GM19468 (cell line): ENCODE measurements at regions not wholly inside any gene's neighbourhood (a gene's known extent, or its start where the extent isn't known, plus 50 kb on each side); places are given as distances from the start of the nearest gene placed in this dataset.

ENCODE experiments used
- ATAC-seq: cut with Tn5 transposase; IDR thresholded peaks from one replicate; pipeline ENCODE4 v1.9.1; 2021; ENCODE audit warnings: mild to moderate bottlenecking, moderate library complexity, moderate number of reproducible peaks; ENCODE audit not compliant: unreplicated experiment; ENCODE audit errors: extremely low read depth

GRCh38 chr4:81904121-81904520 is 432.4 kb upstream of the RASGEF1B start:
- ATAC-seq, result no peak

- no peak for ATAC-seq
Observed at GRCh38 chr4:81903212-81903611, 431.5 kb upstream of the RASGEF1B start.

GRCh38 chr4:81898862-81899504 is 427.3 kb upstream of the RASGEF1B start:
- no peak for ATAC-seq

- ATAC-seq, result no peak
Observed at GRCh38 chr4:81896936-81897335, 425.2 kb upstream of the RASGEF1B start.

- ATAC-seq, result no peak
Observed at GRCh38 chr4:81891005-81891996, 419.6 kb upstream of the RASGEF1B start.

- ATAC-seq, result no peak
Observed at GRCh38 chr4:81884986-81885385, 413.3 kb upstream of the RASGEF1B start.

GRCh38 chr4:81883530-81884450 is 412.1 kb upstream of the RASGEF1B start:
- no peak for ATAC-seq

- ATAC-seq, result no peak
Observed at GRCh38 chr4:81883004-81883403, 411.3 kb upstream of the RASGEF1B start.

- ATAC-seq, result no peak
Observed at GRCh38 chr4:81881855-81882621, 410.3 kb upstream of the RASGEF1B start.

- ATAC-seq, result no peak
Observed at GRCh38 chr4:81876106-81876505, 404.4 kb upstream of the RASGEF1B start.

GRCh38 chr4:81874661-81875515 is 403.2 kb upstream of the RASGEF1B start:
- ATAC-seq, result no peak

GRCh38 chr4:81870275-81870674 is 398.6 kb upstream of the RASGEF1B start:
- ATAC-seq, result no peak

- no peak for ATAC-seq
Observed at GRCh38 chr4:81860111-81860510, 388.4 kb upstream of the RASGEF1B start.

- ATAC-seq, result no peak
Observed at GRCh38 chr4:81854406-81854805, 382.7 kb upstream of the RASGEF1B start.

GRCh38 chr4:81852031-81852715 is 380.5 kb upstream of the RASGEF1B start:
- no peak for ATAC-seq

- no peak for ATAC-seq
Observed at GRCh38 chr4:81850701-81851100, 379.0 kb upstream of the RASGEF1B start.

GRCh38 chr4:81845761-81846160 is 374.1 kb upstream of the RASGEF1B start:
- ATAC-seq, result no peak

GRCh38 chr4:81845273-81845672 is 373.6 kb upstream of the RASGEF1B start:
- no peak for ATAC-seq
